HepG2 (cell line): ENCODE measurements at regions not wholly inside any gene's neighbourhood (a gene's known extent, or its start where the extent isn't known, plus 50 kb on each side); places are given as distances from the start of the nearest gene placed in this dataset.
A peak's percentile ranks its signal among the peaks of the same experiment; 100 is the strongest.

Source experiments
- CENPX ChIP-seq: sonication (generic); formaldehyde crosslinking; IDR thresholded peaks from 2 replicates; pipeline ENCODE4 v1.9.0; 2021; ENCODE audit warnings: mild to moderate bottlenecking, missing genetic modification reagents, moderate library complexity
- ESRRA ChIP-seq: sonication (generic); formaldehyde crosslinking; IDR thresholded peaks from 2 replicates; pipeline ENCODE4 v1.5.1; 2020; ENCODE audit warnings: mild to moderate bottlenecking, low read depth, missing genetic modification reagents
- HES4 ChIP-seq: sonication (generic); formaldehyde crosslinking; IDR thresholded peaks from 2 replicates; pipeline ENCODE4 v1.9.0; 2021; ENCODE audit warnings: mild to moderate bottlenecking, missing genetic modification reagents, borderline replicate concordance
- KAT2B ChIP-seq: fragments of 150-350 bp; IDR thresholded peaks from 2 replicates; pipeline ENCODE4 v1.6.1; 2014; ENCODE audit warnings: low read depth, low read length, borderline replicate concordance
- MAFG ChIP-seq: sonication (generic); formaldehyde crosslinking; IDR thresholded peaks from 2 replicates; pipeline ENCODE4 v1.5.1; 2020; ENCODE audit warnings: mild to moderate bottlenecking, missing genetic modification reagents
- NBN ChIP-seq: fragments of 450-650 bp; conservative IDR thresholded peaks from 2 replicates; pipeline ENCODE4 v1.6.1; 2017
- NFKB2 ChIP-seq: sonication (generic); formaldehyde crosslinking; IDR thresholded peaks from 2 replicates; pipeline ENCODE4 v1.4.0; 2020; ENCODE audit warnings: missing genetic modification reagents, borderline replicate concordance
- NR1H2 ChIP-seq: sonication (generic); formaldehyde crosslinking; IDR thresholded peaks from 2 replicates; pipeline ENCODE4 v1.8.1; 2022; ENCODE audit warnings: low read depth, missing genetic modification reagents, borderline replicate concordance
- PHF21A ChIP-seq: sonication (generic); formaldehyde crosslinking; IDR thresholded peaks from 2 replicates; pipeline ENCODE4 v1.5.0; 2020; ENCODE audit warnings: mild to moderate bottlenecking, missing genetic modification reagents
- POLR2AphosphoS2 ChIP-seq: IDR thresholded peaks from 2 replicates; pipeline ENCODE4 v1.6.1; 2011; ENCODE audit warnings: low read depth, low read length, improper control_type of control experiment
- POLR2G ChIP-seq: fragments of 200-400 bp; formaldehyde crosslinking; IDR thresholded peaks from 2 replicates; pipeline ENCODE4 v1.6.1; 2018; ENCODE audit warnings: mild to moderate bottlenecking, low read depth, low read length, moderate library complexity
- REPIN1 ChIP-seq: sonication (generic); formaldehyde crosslinking; IDR thresholded peaks from 2 replicates; pipeline ENCODE4 v1.8.0; 2022; ENCODE audit warnings: missing genetic modification reagents, low read depth, mild to moderate bottlenecking, borderline replicate concordance
- ZBTB7A ChIP-seq: sonication (generic); formaldehyde crosslinking; IDR thresholded peaks from 2 replicates; pipeline ENCODE4 v1.8.0; 2022; ENCODE audit warnings: mild to moderate bottlenecking, missing genetic modification reagents
- ZFX ChIP-seq: sonication (generic); formaldehyde crosslinking; IDR thresholded peaks from 2 replicates; pipeline ENCODE4 v1.4.0; 2020; ENCODE audit warnings: mild to moderate bottlenecking, low read depth, missing genetic modification reagents, moderate library complexity
- ZNF205 ChIP-seq: IDR thresholded peaks from 2 replicates; pipeline ENCODE4 v1.6.1; 2018; ENCODE audit warnings: missing biosample characterization, missing genetic modification reagents
- ZNF232 ChIP-seq: sonication (generic); formaldehyde crosslinking; IDR thresholded peaks from 2 replicates; pipeline ENCODE4 v1.4.0; 2020; ENCODE audit warnings: missing genetic modification reagents, borderline replicate concordance
- ZNF781 ChIP-seq: sonication (generic); formaldehyde crosslinking; IDR thresholded peaks from 2 replicates; pipeline ENCODE4 v1.5.1; 2020; ENCODE audit warnings: borderline replicate concordance, mild to moderate bottlenecking, missing genetic modification reagents; ENCODE audit errors: not compliant biosample characterization
- TF ChIP-seq, protein P1 (sequence below): IDR thresholded peaks from 2 replicates; pipeline ENCODE4 v1.6.1; 2016; ENCODE audit warnings: mild to moderate bottlenecking, missing biosample characterization, missing genetic modification reagents
- TF ChIP-seq, protein P2 (sequence below): sonication (generic); formaldehyde crosslinking; IDR thresholded peaks from 2 replicates; pipeline ENCODE4 v1.5.0; 2020; ENCODE audit warnings: mild to moderate bottlenecking, missing genetic modification reagents, moderate library complexity
- TF ChIP-seq, protein P3 (sequence below): sonication (generic); formaldehyde crosslinking; IDR thresholded peaks from 2 replicates; pipeline ENCODE4 v1.8.0; 2023; ENCODE audit warnings: mild to moderate bottlenecking, missing genetic modification reagents
- TF ChIP-seq, protein P4 (sequence below): sonication (generic); formaldehyde crosslinking; IDR thresholded peaks from 2 replicates; pipeline ENCODE4 v1.5.1; 2020; ENCODE audit warnings: mild to moderate bottlenecking, missing genetic modification reagents, moderate library complexity
- TF ChIP-seq, protein P5 (sequence below): sonication (generic); formaldehyde crosslinking; IDR thresholded peaks from 2 replicates; pipeline ENCODE4 v1.8.1; 2023; ENCODE audit warnings: mild to moderate bottlenecking, missing genetic modification reagents, borderline replicate concordance
- TF ChIP-seq, protein P6 (sequence below): sonication (generic); formaldehyde crosslinking; IDR thresholded peaks from 2 replicates; pipeline ENCODE4 v1.8.0; 2022; ENCODE audit warnings: missing genetic modification reagents, mild to moderate bottlenecking, borderline replicate concordance
- TF ChIP-seq, protein P7 (sequence below): sonication (generic); formaldehyde crosslinking; IDR thresholded peaks from 2 replicates; pipeline ENCODE4 v1.5.0; 2020; ENCODE audit warnings: missing genetic modification reagents, mild to moderate bottlenecking, borderline replicate concordance

DNA sequence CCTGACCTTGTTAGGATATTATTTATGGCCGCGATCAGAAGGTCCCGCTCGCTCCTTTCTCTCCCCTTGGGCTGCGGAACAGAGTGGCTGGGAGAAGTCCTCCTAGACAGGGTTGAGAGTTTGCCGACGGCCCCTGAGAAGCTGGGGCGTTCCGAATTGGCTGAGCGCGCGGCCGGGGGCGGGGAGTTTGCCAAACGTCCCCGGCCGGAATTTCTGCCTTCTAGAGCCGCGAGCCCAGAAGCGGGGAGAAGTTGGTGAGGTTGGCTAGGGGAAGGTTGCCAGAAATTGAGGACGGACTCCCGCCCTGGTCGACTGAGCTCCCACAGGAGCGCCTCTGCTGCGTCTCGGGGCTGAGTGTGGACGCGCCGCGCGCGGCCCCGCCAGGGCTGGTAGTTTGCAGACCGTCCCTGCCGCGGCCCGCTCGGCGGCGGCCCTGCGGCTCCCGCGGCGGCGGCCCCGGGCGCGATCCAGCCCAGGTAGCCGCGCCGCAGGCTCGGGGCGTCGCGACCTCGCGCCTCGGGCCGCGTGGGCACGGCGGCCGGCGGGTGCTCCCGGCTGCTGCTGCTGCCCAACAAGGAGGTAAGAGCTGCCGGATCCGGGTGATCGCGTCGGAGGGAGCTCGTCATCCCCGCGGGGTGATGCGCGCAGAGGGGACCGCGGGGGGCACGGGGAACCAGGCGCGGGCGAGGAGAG is 134.0 kb upstream of the MGAT5 start (continued):
- TF ChIP-seq, protein P1, sequence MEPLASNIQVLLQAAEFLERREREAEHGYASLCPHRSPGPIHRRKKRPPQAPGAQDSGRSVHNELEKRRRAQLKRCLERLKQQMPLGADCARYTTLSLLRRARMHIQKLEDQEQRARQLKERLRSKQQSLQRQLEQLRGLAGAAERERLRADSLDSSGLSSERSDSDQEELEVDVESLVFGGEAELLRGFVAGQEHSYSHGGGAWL (CRISPR knock-in tag), result no peak
- TF ChIP-seq CENPX (no peak), REPIN1 (CRISPR knock-in tag) (0 out of 2 replicates have a peak, but pooled peaks have one; percentile 64), NBN (no peak), HES4 (CRISPR knock-in tag) (peak; percentile 74; the same call in 1 of the 2 replicates), NFKB2 (CRISPR knock-in tag) (peak; percentile 81; the same call in 1 of the 2 replicates), ZBTB7A (CRISPR knock-in tag) (0 out of 2 replicates have a peak, but pooled peaks have one; percentile 6), PHF21A (CRISPR knock-in tag) (peak; percentile 75), KAT2B (no peak), MAFG (no peak), ZFX (CRISPR knock-in tag) (peak; percentile 76), ZNF781 (CRISPR knock-in tag) (peak; percentile 47), ESRRA (CRISPR knock-in tag) (no peak), ZNF205 (CRISPR knock-in tag) (peak; percentile 36; the same call in 1 of the 2 replicates), ZNF232 (peak; percentile 91), NR1H2 (no peak), POLR2AphosphoS2 (no peak), POLR2G (peak; percentile 89)
- TF ChIP-seq, protein P2, sequence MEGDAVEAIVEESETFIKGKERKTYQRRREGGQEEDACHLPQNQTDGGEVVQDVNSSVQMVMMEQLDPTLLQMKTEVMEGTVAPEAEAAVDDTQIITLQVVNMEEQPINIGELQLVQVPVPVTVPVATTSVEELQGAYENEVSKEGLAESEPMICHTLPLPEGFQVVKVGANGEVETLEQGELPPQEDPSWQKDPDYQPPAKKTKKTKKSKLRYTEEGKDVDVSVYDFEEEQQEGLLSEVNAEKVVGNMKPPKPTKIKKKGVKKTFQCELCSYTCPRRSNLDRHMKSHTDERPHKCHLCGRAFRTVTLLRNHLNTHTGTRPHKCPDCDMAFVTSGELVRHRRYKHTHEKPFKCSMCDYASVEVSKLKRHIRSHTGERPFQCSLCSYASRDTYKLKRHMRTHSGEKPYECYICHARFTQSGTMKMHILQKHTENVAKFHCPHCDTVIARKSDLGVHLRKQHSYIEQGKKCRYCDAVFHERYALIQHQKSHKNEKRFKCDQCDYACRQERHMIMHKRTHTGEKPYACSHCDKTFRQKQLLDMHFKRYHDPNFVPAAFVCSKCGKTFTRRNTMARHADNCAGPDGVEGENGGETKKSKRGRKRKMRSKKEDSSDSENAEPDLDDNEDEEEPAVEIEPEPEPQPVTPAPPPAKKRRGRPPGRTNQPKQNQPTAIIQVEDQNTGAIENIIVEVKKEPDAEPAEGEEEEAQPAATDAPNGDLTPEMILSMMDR (CRISPR knock-in tag), result no peak; the same call in 1 of the 2 replicates
- TF ChIP-seq, protein P3, sequence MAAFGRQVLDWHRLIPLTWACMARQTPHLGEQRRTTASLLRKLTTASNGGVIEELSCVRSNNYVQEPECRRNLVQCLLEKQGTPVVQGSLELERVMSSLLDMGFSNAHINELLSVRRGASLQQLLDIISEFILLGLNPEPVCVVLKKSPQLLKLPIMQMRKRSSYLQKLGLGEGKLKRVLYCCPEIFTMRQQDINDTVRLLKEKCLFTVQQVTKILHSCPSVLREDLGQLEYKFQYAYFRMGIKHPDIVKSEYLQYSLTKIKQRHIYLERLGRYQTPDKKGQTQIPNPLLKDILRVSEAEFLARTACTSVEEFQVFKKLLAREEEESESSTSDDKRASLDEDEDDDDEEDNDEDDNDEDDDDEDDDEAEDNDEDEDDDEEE (CRISPR knock-in tag), result no peak
- TF ChIP-seq, protein P4, sequence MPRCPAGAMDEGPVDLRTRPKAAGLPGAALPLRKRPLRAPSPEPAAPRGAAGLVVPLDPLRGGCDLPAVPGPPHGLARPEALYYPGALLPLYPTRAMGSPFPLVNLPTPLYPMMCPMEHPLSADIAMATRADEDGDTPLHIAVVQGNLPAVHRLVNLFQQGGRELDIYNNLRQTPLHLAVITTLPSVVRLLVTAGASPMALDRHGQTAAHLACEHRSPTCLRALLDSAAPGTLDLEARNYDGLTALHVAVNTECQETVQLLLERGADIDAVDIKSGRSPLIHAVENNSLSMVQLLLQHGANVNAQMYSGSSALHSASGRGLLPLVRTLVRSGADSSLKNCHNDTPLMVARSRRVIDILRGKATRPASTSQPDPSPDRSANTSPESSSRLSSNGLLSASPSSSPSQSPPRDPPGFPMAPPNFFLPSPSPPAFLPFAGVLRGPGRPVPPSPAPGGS (CRISPR knock-in tag), result 0 out of 2 replicates have a peak, but pooled peaks have one; percentile 50
- TF ChIP-seq, protein P5, sequence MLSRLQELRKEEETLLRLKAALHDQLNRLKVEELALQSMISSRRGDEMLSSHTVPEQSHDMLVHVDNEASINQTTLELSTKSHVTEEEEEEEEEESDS (CRISPR knock-in tag), result no peak
- TF ChIP-seq, protein P6, sequence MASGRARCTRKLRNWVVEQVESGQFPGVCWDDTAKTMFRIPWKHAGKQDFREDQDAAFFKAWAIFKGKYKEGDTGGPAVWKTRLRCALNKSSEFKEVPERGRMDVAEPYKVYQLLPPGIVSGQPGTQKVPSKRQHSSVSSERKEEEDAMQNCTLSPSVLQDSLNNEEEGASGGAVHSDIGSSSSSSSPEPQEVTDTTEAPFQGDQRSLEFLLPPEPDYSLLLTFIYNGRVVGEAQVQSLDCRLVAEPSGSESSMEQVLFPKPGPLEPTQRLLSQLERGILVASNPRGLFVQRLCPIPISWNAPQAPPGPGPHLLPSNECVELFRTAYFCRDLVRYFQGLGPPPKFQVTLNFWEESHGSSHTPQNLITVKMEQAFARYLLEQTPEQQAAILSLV (CRISPR knock-in tag), result 0 out of 2 replicates have a peak, but pooled peaks have one; percentile 43
- TF ChIP-seq, protein P7, sequence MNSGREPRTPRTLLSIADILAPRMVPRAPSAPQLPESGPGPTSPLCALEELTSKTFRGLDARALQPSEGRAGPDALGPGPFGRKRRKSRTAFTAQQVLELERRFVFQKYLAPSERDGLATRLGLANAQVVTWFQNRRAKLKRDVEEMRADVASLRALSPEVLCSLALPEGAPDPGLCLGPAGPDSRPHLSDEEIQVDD (CRISPR knock-in tag), result no peak
